HG03039 (cell line): ENCODE measurements at regions not wholly inside any gene's neighbourhood (a gene's known extent, or its start where the extent isn't known, plus 50 kb on each side); places are given as distances from the start of the nearest gene placed in this dataset.
"Not testable (repeated sequence)": the region's sequence is repeated elsewhere in the genome, so short reads cannot be mapped to it uniquely, and the experiment has no call there.

Source experiments
- ATAC-seq: cut with Tn5 transposase; IDR thresholded peaks from one replicate; pipeline ENCODE4 v1.9.1; 2021; ENCODE audit warnings: mild to moderate bottlenecking, moderate library complexity; ENCODE audit not compliant: unreplicated experiment

GRCh38 chr12:78269620-78270019, 438.9 kb downstream of the NAV3 start:
- no peak for ATAC-seq

DNA sequence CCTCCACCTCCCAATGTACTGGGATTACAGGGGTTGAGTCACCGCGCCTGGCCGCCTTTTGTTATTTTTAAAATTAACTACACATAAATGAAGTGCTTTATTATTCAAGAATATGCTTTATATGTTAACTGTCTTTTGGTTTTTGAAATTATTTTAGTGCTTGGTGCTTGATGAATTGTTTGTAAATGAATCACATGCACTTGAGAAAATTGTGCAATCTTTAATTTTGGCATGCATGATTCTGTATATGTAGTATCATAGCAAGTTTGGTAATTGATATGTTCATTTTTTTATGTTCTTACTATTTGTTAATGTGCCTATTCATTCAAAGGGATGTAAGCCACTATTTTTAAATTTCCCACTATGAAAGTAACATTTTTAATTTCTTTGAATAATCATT, 440.9 kb downstream of the NAV3 start:
- ATAC-seq: no peak

DNA sequence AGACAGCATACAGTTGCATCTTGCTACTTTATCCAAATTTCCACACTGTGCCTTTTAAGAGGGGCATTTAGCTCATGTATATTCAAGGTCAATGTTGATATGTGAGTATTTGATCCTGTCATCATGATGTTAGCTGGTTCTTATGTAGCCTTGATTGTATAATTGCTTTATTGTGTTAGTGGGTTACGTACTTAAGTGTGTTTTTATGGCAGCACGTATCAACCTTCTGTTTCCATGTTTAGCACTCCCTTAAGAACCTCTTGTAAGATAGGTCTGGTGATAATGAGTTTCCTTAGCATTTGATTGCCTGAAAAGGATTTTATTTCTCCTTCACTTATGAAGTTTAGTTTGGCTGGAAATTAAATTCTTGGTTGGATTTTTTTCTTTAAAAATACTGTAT, 445.2 kb downstream of the NAV3 start:
- ATAC-seq: no peak

DNA sequence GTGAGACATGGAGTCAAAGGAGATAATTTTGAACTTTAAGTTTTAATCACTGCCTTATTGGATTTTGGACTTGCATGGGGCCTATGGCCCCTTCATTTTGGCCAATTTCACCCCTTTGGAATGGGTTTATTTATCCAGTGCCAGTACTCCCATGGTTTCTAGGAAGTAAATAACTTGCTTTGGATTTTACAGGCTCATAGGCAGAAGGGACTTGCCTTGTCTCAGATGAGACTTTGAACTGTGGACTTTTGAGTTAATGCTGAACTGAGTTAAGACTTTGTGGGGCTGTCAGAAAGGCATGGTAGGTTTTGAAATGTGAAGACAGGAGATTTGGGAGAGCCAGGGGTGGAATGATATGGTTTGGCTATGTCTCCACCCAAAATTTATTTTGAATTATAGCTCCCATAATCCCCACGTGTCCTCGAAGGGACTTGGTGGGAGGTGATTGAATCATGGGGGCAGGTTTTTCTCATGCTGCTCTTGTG, 448.1 kb downstream of the NAV3 start:
- ATAC-seq: no peak

DNA sequence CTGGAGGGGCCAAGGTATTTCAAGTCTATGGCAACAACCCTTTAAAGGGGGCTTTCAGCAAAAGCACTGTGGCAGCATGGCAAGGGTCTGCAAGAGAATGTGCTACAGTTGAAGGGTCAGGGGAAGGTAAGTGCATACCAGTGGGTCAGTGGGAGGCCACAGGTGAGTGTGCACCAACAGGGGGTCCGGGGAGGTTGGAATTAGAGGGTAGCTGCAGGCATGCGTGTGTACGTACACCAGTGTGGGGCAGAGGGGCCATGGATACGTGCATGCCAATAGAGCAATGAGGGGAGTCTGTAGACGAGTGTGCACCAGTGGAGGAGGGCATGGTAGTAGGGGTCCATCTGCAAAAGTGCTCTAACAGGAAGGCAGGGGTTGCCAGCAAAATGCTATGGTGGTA, 448.9 kb downstream of the NAV3 start:
- no peak for ATAC-seq

GRCh38 chr12:78281102-78281501, 450.4 kb downstream of the NAV3 start:
- ATAC-seq: not testable (repeated sequence)

GRCh38 chr12:78284417-78284816, 453.7 kb downstream of the NAV3 start:
- ATAC-seq: no peak

- no peak for ATAC-seq
Observed at GRCh38 chr12:78290606-78291345, 460.1 kb downstream of the NAV3 start.

DNA sequence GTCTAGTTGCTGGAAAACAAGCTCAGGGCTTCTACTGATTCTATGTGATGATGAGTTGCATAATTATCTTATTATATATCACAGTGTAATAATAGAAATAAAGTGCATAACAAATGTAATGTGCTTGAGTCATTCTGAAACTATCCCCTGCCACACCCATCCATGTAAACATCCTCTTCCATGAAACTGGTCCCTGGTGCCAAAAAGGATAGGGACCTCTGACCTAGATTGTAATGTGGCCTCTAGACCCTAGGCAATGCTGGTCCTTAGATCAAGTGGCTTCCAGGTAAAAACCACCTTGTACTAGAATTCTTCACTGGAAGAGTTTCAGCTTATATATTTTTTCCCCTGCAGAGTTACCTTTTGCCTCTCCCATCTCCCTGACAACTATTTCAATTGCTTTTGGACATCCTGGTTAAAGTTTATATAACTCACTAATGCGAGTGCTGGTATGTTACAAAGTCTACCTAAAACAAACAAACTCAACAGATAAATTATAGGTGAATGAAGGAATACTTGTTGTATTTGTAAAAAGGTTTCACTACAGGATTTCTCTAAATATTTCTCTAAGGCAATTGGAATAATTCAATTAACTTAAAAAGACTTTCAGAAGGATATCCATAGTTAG, 462.5 kb downstream of the NAV3 start:
- ATAC-seq: no peak

- not testable (repeated sequence) for ATAC-seq
Observed at GRCh38 chr12:78301282-78301681, 470.6 kb downstream of the NAV3 start.

DNA sequence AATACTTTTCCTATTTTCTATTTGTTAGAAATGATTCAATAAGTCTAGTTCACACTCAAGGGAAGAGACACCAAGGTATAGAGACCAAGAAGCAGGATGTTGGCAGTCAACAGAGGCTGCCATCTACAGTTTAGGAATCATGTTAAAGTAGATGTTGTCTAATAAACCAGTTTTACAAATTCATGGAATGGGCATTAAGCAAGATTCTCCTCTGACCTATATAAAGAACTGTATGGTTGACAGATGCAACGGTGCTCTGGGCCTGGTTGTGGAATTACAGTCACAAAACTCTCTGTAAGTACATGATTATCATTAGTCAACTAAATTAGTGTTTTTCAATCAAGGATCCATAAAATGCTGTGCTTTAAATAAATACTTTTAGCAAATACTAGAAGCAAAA, 475.1 kb downstream of the NAV3 start:
- ATAC-seq: no peak

DNA sequence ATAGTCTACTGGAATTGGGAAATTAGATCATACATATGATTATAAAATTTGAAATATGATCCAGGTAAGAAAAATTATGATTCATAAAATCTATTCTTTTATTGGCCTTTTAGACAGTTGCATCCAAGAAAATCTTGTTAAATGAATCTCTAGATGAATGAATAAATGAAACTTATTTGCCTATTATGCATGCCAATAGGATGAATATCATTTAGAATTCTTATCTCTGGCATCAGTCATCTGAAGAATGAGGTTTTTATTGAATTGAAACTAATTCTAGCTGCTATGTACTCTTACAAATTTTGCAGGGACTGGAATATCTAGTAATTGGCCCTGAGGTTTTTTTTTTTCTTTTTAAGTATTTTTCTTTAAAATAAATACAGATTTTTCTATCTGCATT, 475.5 kb downstream of the NAV3 start:
- no peak for ATAC-seq

- no peak for ATAC-seq
Observed at GRCh38 chr12:78308701-78309100, 478.0 kb downstream of the NAV3 start.

- ATAC-seq: no peak
Observed at GRCh38 chr12:78315028-78315427, 484.3 kb downstream of the NAV3 start.

DNA sequence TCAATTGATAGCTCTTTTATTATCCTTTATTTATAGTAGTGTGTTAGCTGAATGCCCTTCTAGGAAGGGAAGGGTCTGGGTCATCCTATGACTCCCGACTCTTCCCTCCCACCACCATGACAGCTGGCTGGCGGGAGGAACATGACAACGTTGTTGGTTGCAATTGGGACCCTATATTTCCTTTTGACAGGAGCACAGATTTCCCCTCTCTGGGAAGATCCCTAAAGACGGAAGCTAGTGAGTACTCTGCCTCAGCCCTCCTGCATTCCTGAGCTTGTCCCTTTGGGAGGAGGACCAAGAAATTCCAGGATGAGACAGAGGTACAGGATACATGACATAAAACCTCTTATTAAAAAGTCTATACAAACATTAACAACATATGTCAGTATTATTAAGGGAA, 485.4 kb downstream of the NAV3 start:
- ATAC-seq: no peak

DNA sequence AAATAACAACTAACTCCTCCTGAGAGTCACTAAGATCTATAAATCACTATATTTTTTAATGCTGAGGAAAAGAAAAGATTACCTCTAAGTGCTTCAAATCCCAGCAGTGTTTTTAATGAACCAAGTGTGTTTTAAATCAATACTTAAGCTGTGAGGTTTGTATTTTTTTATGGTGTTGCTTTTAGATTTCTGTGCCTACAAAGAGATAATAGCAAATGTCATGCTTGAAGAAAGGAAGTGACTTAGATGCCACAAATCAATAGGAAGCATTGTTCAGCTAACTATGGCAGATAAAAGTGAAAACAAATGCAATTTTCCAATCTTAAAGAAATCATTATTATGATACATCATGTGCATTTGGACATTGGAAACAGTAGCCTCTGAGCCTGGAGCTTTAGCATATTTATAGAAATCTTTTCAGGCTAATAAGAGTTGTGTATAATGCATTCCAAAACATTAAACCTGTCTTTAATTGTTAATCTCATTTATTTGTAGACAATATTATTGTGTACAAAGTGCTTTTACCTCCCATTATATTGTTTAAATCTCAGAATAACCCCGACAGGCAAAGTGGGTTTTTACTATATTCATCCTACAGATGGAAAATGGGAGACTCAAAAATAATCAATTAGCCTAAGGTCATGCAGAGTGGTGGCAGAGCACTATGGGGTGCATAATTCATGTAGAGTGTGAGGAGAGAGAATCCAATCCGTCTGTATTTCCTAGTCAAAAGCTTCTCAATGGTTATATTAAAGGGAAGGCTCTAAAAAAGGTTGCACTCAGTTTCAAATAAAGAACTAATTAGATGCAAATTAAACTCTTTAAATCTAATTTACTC, 486.2 kb downstream of the NAV3 start:
- ATAC-seq: no peak

- ATAC-seq: no peak
Observed at GRCh38 chr12:78321696-78322095, 491.0 kb downstream of the NAV3 start.

DNA sequence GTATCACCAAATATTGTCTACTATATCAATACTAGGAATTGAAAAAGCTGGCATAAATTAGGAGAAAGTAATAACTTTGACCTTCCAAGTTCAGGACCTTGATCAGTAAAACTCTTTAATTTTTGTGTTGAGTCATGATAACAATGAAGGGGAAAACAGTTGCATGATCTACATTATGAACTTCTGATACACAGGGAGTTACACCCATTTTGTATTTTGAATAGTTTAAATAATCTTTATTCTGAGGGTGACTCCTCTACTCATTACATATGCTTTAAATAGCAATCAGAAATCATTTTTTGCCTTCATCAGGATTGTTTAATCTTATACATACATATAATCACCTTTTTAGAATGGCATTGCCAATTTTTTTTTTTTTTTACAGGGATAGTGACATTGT, 492.5 kb downstream of the NAV3 start:
- no peak for ATAC-seq

GRCh38 chr12:78324234-78324633, 493.5 kb downstream of the NAV3 start:
- ATAC-seq: no peak

DNA sequence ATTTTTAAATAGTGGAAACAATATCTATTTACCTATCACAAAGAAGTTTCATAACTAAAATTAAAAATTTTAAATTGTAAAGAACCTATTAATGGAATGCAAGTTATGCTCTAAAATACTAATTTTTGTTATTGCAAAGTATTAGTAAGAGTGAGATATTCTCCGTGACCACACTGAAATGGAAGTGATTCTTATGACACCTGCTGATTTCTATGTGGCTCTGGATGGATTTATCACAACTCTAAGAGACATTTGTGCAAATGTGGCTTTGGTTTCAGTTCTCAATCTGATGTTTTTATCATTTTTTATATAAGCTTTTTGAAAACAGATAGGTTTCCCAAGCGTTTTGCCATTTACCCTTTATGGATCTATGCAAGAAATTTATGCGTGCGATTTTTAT, 497.8 kb downstream of the NAV3 start:
- no peak for ATAC-seq

DNA sequence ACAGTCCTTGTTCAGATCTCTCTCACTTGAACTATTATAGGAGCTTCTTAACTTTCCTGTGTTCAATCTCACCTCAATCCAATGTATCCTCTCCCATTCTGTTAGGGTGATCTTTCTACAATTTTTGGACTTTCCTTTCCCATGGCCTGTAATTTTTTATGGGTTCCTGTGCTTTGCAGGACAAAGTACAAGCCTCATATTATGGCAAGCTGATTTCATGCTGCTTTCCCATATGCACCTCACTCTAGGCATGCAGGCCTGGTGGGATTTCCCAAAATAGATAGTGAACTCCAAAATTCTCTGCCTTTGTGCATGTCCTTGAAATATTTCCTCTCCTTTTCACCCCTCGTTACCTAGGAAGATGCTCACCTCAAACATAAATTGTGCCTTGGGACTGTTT, 499.4 kb downstream of the NAV3 start:
- no peak for ATAC-seq

DNA sequence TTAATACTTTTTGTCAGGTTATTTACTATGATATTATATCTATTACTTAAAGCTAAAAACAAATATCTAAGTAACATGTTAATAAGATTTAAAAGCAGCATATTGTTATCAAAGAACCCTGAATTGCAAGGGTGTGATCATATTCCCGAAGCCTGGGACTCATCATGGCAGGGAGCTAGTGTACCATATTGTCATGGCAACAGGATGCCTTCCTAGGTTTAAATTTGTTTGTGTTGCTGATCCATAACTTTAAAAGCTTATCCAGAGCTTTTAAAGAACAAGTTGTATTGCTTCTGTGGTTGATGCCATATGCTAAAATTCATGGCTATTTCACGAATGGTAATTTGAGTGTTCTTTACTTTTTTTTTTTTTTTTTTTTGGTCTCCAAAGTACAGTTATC, 500.5 kb downstream of the NAV3 start:
- no peak for ATAC-seq
